SKM-1 treated with dmso at 0.1 percent for 144 hours (cell line): ENCODE measurements at regions not wholly inside any gene's neighbourhood (a gene's known extent, or its start where the extent isn't known, plus 50 kb on each side); places are given as distances from the start of the nearest gene placed in this dataset.
"Not testable (repeated sequence)": the region's sequence is repeated elsewhere in the genome, so short reads cannot be mapped to it uniquely, and the experiment has no call there.

Experiments
- DNase-seq: peaks from one replicate; lab custom pipeline; 2025; ENCODE audit not compliant: unreplicated experiment; lab: John Stamatoyannopoulos, UW

DNA sequence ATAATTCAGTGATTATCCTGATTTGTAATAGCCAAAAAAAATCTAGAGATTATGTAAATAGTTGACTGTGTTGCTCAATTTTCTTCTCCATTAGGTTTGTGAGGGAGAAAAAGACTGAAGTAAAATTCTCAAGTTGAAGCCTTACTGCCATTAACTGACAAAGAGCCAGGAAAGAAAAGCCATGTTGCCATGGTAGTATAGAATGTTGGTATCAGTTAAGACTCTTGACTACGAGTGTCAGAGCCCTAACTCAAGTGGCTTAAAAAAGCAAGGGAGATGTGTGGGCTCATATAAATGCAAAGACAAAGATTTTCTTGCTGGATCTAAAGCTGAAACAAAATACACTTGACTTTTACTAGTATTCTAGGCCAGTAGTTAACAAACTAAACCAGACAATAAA, 571.7 kb downstream of the KCTD16 start:
- DNase-seq, result no peak

DNA sequence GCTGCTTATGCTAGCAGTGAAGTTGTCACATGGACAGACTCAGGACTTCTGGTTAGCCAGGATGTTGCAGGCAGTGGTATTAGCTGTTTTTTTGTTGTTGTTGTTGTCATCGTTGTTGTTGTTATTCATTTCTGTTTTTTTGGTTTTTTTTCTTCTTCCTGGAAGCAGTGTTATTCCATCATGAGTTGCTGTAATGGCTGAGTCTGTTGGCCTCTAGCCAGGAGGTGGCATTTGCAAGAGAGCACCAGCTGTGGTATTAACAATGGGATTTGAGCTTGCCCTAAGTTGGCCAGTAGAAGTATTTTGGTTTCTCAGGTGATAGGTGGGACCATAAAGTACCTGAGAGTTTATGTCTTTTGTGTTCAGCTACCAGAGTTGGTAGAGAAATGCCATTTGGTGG, 561.1 kb downstream of the KCTD16 start:
- DNase-seq, result no peak

- DNase-seq, result peak; percentile 77
Measured at GRCh38 chr5:144712090-144712489, 541.4 kb downstream of the KCTD16 start.

DNA sequence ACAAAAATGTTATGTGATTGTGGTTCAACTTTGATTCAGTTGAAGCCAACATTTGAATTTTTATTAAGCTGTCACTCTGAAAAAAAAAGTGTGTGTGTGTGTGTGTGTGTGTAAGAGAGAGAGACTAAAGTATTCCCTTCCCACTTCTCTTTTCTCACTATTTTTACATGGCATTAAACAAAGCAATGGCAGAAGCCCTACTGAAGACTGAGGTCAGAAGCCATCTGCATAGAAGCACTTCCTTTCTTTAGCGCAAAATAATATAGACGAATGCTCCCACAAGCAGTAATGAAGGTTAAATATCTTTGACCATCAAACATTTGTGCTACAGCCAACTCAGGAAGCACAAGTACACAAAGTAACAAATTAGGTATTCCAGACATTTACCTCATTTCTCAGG, 540.5 kb downstream of the KCTD16 start:
- DNase-seq, result no peak

DNA sequence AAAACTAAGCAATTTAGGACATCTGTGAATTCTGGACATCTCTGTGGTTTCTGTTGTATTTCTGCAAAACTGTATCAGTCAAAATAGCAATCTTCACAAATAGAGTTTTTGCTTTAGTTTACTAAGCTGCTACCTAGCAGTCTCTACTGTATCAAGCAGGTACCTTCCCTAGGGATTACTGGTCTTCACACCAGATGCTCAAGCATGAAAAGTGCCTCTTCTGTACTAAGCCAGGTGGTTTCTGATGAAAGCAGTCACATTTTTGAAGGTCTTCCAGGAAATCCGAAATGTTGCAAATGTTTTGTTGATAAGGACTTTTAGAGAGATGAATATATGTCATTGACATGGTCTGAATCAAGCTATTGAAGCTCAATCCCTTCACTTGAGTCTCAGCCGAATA, 540.0 kb downstream of the KCTD16 start:
- DNase-seq, result no peak

- no peak for DNase-seq
Measured at GRCh38 chr5:144703776-144704175, 533.1 kb downstream of the KCTD16 start.

DNA sequence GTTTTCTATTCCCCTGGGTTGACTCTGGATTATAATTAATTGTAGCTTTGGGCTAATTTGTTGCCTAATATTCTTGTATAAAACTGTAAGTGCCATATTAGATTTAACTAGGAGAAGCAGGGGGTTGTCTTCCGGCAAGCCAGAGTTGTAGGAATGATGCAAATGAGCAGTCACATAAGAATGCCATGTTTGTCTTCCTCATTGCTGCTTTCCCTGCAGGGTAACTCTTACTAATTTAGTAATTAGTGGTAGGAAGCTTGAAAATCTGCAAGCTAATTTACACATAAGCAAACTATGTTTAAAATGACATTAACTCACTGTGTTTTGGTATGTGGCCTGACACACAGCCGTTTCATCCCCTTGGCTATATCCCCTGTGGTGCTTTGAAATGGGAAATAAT, 527.8 kb downstream of the KCTD16 start:
- no peak for DNase-seq

GRCh38 chr5:144697847-144698262, 527.2 kb downstream of the KCTD16 start:
- DNase-seq, result no peak

DNA sequence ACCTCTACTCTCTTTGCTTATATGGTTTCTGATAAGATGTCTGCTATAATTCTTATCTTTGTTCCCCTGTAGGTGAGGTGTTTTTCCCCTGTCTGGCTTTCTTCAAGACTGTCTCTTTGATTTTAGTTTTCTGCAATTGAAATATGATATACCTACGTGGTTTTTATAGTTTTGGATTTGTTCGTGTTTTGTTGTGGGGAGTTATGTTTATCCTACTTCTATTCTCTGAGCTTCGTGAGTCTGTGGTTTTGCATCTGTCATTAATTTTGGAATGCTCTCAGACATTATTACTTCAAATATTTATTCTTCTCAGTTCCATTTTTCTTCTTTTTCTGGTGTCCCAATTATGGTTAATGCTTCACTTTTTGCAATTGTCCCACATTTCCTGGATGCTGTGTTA, 521.3 kb downstream of the KCTD16 start:
- no peak for DNase-seq

- DNase-seq, result no peak
Measured at GRCh38 chr5:144684899-144685298, 514.2 kb downstream of the KCTD16 start.

DNA sequence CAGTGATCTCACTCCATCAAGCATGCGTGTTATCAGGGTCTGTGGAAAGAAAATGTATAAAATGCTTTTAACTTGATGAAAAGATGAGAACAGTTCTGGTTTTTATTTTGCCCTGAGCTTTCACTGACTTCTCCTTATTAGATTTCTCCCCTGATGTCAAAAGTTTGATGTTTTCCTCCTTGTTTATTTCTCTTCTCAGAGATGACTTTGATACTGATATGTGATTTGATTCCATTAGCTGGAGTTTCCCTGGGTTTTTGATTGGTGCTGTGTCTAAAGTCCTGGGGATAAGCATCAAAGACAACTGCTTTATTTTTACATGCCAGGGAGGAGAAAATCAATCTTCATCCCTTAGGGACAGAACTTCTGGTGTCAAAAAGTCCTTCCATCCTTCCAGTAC, 510.0 kb downstream of the KCTD16 start:
- no peak for DNase-seq

- no peak for DNase-seq
Measured at GRCh38 chr5:144671066-144671465, 500.4 kb downstream of the KCTD16 start.

DNA sequence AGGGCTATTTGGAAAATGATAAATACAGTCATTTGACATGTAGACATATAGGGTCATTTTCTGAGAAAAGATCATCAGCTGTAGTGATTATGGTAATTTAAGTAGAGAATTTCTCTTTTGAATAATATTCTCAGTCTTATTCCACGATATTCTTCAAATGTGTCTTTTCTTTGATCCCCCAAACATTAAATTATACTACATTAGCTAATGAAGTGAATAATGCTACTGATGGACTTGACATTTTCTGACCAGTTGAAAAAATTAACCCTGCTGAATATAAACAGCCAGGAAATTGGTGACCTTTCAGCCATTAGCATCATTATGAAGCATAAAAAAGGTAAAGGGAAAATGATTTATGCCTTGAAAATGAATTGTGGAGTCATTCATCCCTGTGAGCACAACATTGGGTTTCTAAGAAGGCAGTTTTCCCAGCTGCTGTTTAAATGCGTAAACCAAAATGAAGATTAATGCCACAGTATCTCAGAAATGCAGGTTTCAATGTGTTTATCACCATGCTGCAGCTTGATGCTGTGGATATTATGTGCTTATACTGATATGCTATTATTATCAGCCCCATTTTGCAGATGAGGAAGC, 489.1 kb downstream of the KCTD16 start:
- DNase-seq, result no peak

- no peak for DNase-seq
Measured at GRCh38 chr5:144644317-144644716, 473.6 kb downstream of the KCTD16 start.

DNA sequence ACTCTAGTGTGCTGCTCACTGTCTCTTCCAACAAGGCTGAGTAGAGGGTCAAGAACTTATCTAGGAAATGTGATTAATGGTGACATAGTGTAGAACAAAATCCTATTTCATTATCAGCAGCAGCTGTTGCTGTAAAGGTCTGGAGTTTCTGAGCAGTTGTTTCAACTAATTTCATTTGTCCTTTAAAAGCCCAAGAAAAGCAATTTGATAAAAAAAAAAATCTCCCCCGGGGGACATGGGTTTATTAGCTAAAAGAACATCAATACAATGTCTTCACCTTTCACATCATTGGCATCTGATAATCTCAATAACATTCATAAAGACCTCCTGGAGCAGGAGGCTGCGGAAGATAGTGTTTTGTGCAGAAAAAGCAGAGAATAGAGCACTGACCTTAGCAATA, 468.1 kb downstream of the KCTD16 start:
- DNase-seq, result no peak

- no peak for DNase-seq
Measured at GRCh38 chr5:144634138-144634537, 463.5 kb downstream of the KCTD16 start.

GRCh38 chr5:144598451-144599068, 427.9 kb downstream of the KCTD16 start:
- DNase-seq, result no peak

DNA sequence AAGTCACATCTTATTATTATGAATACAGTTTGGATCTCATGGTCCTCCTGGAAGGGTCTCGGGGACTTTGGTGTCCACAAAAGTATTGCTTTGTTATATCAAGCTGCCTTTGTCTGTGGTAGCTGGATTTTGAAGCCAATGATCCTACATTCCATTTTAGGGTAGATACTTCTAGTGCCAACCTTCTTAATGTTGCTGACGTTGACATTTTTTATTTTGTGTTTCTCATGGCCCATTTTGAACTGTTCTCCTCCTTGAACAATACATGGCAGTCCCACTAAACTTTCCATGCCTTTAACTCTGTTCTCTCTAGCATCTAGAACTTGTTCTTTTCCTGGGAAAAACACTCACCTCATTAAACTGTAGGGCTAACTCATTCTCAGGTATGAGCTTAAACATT, 425.8 kb downstream of the KCTD16 start:
- no peak for DNase-seq

GRCh38 chr5:144594919-144595318, 424.2 kb downstream of the KCTD16 start:
- DNase-seq, result no peak

DNA sequence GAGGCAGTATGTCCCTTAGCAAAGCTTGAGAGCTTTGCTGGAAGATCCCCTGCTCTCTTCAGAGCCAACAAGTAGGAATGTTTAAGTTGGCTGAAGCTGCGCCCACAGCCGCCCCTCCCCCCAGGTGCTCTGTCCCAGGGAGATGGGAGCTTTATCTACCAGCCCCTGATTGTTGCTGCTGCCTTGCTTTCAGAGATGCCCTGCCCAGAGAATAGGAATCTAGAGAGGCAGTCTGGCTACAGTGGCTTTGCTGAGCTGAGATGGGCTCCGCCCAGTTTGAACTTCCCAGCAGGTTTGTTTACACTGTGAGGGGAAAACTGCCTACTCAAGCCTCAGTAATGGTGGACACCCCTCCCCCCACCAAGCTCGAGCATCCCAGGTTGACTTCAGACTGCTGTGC, 423.6 kb downstream of the KCTD16 start:
- DNase-seq, result not testable (repeated sequence)

GRCh38 chr5:144585681-144586080, 415.0 kb downstream of the KCTD16 start:
- no peak for DNase-seq

- DNase-seq, result no peak
Measured at GRCh38 chr5:144583541-144584449, 413.1 kb downstream of the KCTD16 start.
